ENCODE measurements at regions not wholly inside any gene's neighbourhood (a gene's known extent, or its start where the extent isn't known, plus 50 kb on each side); places are given as distances from the start of the nearest gene placed in this dataset.

DNA sequence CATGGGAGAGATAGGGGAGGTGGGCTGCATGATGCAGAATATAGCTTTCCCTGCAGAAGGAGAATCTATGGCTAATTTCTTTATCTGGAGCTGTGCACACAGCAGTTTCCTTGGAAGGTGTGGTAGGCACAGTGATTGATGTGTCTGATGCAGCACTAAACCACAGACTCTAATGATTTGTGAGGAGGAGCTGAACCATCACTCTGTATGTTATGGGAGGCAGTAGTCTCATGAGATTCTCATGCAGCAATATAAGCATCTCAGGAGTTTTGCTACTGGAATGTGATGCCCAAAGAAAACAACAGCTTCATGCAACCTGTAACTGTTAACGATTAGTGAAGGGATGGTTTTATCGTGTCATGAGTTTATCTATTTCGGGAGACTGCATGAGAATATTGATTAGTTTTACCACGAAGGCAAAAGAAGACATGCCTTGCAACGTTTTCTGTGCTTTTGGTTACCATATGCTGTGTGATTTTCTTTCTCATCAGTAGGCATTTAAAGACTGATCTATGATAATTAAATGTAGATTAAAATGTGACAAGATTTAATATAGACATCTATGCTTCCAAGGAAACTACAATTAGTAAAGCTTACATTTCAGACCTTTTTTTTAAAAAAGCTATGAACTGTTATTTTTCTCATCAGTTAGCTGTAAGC lies 286.8 kb downstream of the ARL6IP6 start:
- ATAC-seq (no peak), DNase-seq (ENCODE audit: low read depth, low spot score) (no peak)
- intact Hi-C loops (cut with micrococcal nuclease) = no loop called here
- H3K27ac ChIP-seq (ENCODE audit: low read depth, low read length) = no peak overlapping the region
- RAD21 ChIA-PET (ENCODE audit: low non-redundant PET in 1 of 2, low total read pairs in 2 of 2, uncharacterized antibody in 2 of 2, unreplicated experiment in 2 of 2) = no interaction called here
- no peaks in the 10 kb centered on the region for H3K4me1 ChIP-seq (ENCODE audit: control insufficient read depth in 1 of 2, insufficient read depth in 2 of 2, low read length in 2 of 2)
- no peak overlapping the region for H3K4me3 ChIP-seq (replicated peaks in 1 of 2; ENCODE audit: low read depth in 1 of 2, low read length in 2 of 2)
- no peaks in the 10 kb centered on the region for H3K79me2 ChIP-seq (ENCODE audit: insufficient read depth, low read length)
- H3K27me3 ChIP-seq (ENCODE audit: insufficient read depth, low read length) = no peaks in the 10 kb centered on the region
- H3K9me3 ChIP-seq (ENCODE audit: control insufficient read depth in 1 of 2, insufficient read depth in 1 of 2, low read depth in 1 of 2, low read length in 2 of 2) = no peaks in the 10 kb centered on the region
- no peak for TF ChIP-seq POLR2AphosphoS5 (IDR thresholded peaks at IDR 0.05; ENCODE audit: low read depth, low read length)
- TF ChIP-seq ZNF274 (IDR thresholded peaks at IDR 0.05; ENCODE audit: low read depth, low read length) = no peak
- TF ChIP-seq, protein P1, sequence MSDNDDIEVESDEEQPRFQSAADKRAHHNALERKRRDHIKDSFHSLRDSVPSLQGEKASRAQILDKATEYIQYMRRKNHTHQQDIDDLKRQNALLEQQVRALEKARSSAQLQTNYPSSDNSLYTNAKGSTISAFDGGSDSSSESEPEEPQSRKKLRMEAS (IDR thresholded peaks at IDR 0.05) = no peak
- no peak for TF ChIP-seq CEBPB (IDR thresholded peaks at IDR 0.05; ENCODE audit: low read depth)
- TF ChIP-seq, protein P2, sequence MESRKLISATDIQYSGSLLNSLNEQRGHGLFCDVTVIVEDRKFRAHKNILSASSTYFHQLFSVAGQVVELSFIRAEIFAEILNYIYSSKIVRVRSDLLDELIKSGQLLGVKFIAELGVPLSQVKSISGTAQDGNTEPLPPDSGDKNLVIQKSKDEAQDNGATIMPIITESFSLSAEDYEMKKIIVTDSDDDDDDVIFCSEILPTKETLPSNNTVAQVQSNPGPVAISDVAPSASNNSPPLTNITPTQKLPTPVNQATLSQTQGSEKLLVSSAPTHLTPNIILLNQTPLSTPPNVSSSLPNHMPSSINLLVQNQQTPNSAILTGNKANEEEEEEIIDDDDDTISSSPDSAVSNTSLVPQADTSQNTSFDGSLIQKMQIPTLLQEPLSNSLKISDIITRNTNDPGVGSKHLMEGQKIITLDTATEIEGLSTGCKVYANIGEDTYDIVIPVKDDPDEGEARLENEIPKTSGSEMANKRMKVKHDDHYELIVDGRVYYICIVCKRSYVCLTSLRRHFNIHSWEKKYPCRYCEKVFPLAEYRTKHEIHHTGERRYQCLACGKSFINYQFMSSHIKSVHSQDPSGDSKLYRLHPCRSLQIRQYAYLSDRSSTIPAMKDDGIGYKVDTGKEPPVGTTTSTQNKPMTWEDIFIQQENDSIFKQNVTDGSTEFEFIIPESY (IDR thresholded peaks at IDR 0.05; ENCODE audit: extremely low read depth, insufficient replicate concordance, low read length) = no peak
- TF ChIP-seq EZH2 (IDR thresholded peaks at IDR 0.05) = no peak
- TF ChIP-seq, protein P3, sequence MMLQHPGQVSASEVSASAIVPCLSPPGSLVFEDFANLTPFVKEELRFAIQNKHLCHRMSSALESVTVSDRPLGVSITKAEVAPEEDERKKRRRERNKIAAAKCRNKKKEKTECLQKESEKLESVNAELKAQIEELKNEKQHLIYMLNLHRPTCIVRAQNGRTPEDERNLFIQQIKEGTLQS (IDR thresholded peaks at IDR 0.05) = no peak
- no peak for TF ChIP-seq JUND (IDR thresholded peaks at IDR 0.05)
- TF ChIP-seq, protein P4, sequence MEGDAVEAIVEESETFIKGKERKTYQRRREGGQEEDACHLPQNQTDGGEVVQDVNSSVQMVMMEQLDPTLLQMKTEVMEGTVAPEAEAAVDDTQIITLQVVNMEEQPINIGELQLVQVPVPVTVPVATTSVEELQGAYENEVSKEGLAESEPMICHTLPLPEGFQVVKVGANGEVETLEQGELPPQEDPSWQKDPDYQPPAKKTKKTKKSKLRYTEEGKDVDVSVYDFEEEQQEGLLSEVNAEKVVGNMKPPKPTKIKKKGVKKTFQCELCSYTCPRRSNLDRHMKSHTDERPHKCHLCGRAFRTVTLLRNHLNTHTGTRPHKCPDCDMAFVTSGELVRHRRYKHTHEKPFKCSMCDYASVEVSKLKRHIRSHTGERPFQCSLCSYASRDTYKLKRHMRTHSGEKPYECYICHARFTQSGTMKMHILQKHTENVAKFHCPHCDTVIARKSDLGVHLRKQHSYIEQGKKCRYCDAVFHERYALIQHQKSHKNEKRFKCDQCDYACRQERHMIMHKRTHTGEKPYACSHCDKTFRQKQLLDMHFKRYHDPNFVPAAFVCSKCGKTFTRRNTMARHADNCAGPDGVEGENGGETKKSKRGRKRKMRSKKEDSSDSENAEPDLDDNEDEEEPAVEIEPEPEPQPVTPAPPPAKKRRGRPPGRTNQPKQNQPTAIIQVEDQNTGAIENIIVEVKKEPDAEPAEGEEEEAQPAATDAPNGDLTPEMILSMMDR (IDR thresholded peaks at IDR 0.05 in 2 of 3, conservative IDR thresholded peaks at IDR 0.05 in 1 of 3; ENCODE audit: borderline replicate concordance in 1 of 3, insufficient read depth in 1 of 3, low read depth in 2 of 3, low read length in 2 of 3) = no peak
- H3K9ac ChIP-seq (ENCODE audit: low read length) = no peak overlapping the region
- H3K36me3 ChIP-seq (ENCODE audit: control insufficient read depth in 1 of 2, insufficient read depth in 2 of 2, low read length in 2 of 2) = no peaks in the 10 kb centered on the region
- no peak overlapping the region for H3K4me2 ChIP-seq (ENCODE audit: low read length)
- CTCF ChIA-PET = no interaction called here
- BruUV-seq (replicated peaks) = no TSS peak
- no peaks in the 10 kb centered on the region for H4K20me1 ChIP-seq (ENCODE audit: insufficient read depth)
- H2AFZ ChIP-seq (ENCODE audit: low read depth, low read length, poor library complexity, severe bottlenecking) = no peak overlapping the region
- POLR2A ChIA-PET = no interaction called here
- H3K9me2 ChIP-seq (ENCODE audit: insufficient read depth) = no peaks in the 10 kb centered on the region

All from HCT116 (cell line).